Spleen (tissue), 11 donors: ENCODE measurements at regions not wholly inside any gene's neighbourhood (a gene's known extent, or its start where the extent isn't known, plus 50 kb on each side); places are given as distances from the start of the nearest gene placed in this dataset.

Experiments
- DNase-seq: peaks from one replicate; pipeline ENCODE4 v3.0.0-alpha.2; 2020
- H3K27ac ChIP-seq, 8 donors: fragments of 200-600 bp; sonication (generic) in 7 of 8; 1 replicate in 4 of 8; 2 replicates in 4 of 8; pipeline versions ENCODE4 v1.5.0 to v1.8.0; 2016 to 2021; ENCODE audit warnings: inconsistent platforms in 4 of 8, mild to moderate bottlenecking in 4 of 8, moderate library complexity in 1 of 8
- H3K27me3 ChIP-seq, 7 donors: fragments of 200-600 bp; sonication (generic) in 6 of 7; replicated peaks in 1 of 7; 1 replicate in 4 of 7; 2 replicates in 3 of 7; pipeline versions ENCODE4 v1.5.0 to v1.8.0; 2016 to 2021; ENCODE audit warnings: inconsistent platforms in 3 of 7, mild to moderate bottlenecking in 1 of 7
- H3K36me3 ChIP-seq, 6 donors: fragments of 200-600 bp; sonication (generic) in 5 of 6; 1 replicate in 4 of 6; 2 replicates in 2 of 6; pipeline versions ENCODE4 v1.5.0 to v1.8.0; 2016 to 2021; ENCODE audit warnings: inconsistent platforms in 2 of 6
- H3K4me1 ChIP-seq, 6 donors: fragments of 200-600 bp; sonication (generic) in 5 of 6; 1 replicate in 3 of 6; 2 replicates in 3 of 6; pipeline versions ENCODE4 v1.5.0 to v1.8.0; 2016 to 2021; ENCODE audit warnings: inconsistent platforms in 3 of 6
- H3K4me3 ChIP-seq, 8 donors: fragments of 200-600 bp; sonication (generic) in 7 of 8; 1 replicate in 4 of 8; 2 replicates in 4 of 8; pipeline versions ENCODE4 v1.5.0 to v1.8.0; 2016 to 2021; ENCODE audit warnings: inconsistent platforms in 4 of 8, mild to moderate bottlenecking in 4 of 8, moderate library complexity in 2 of 8
- H3K9me3 ChIP-seq, 8 donors: fragments of 200-600 bp; sonication (generic) in 7 of 8; 1 replicate in 4 of 8; 2 replicates in 4 of 8; pipeline versions ENCODE4 v1.5.0 to v1.8.0; 2016 to 2021; ENCODE audit warnings: inconsistent platforms in 4 of 8
- CTCF ChIP-seq, 11 experiments: fragments of 200-600 bp in 7 of 11; fragments of 450-650 bp in 4 of 11; sonication (generic) in 4 of 11; IDR thresholded peaks in 8 of 11; conservative IDR thresholded peaks in 3 of 11; 1 replicate in 7 of 11; 2 replicates in 4 of 11; pipeline versions ENCODE4 v1.4.0 to v1.8.0; 2016 to 2021; ENCODE audit warnings: antibody characterized with exemption in 11 of 11, inconsistent platforms in 4 of 11, mild to moderate bottlenecking in 1 of 11
- POLR2A ChIP-seq, 3 donors: fragments of 450-650 bp; IDR thresholded peaks; one replicate each; pipeline ENCODE4 v1.5.1; 2017; ENCODE audit warnings: antibody characterized with exemption in 3 of 3, mild to moderate bottlenecking in 1 of 3
- POLR2AphosphoS5 ChIP-seq, 3 donors: sonication (generic); formaldehyde crosslinking; IDR thresholded peaks; one replicate each; pipeline ENCODE4 v1.5.1; 2017; ENCODE audit warnings: antibody characterized with exemption in 3 of 3
- whole genome bisulfite sequencing, 5 donors: extraction: QIAGEN DNeasy Blood & Tissue Kit in 3 of 5; methylation state at CpG; one replicate each; pipeline versions ENCODE4 v1.1.5 to v1.1.7; 2013 to 2018; 5-methylcytosine and 5-hydroxymethylcytosine counted together
- intact Hi-C: fragments of 100-400 bp; cut with DNase I; formaldehyde crosslinking; loops from one replicate; pipeline ENCODE4 v1.15.0; 2023; ENCODE audit warnings: low total_unique reads
- donor health status: healthy with polysubstance abuse.
- donor health status: DM: no; HTN: no; CAD: no; lungs with moderate emphysema.
- donor health status: DM: no; HTN: no; CAD: no.
- donor health status: Bipolar disorder and iron deficiency.
- donor health status: healthy.
- donor health status: DM: no; HTN: no; CAD: no.
- donor health status: DM: yes; HTN: yes; CAD: no.

GRCh38 chr1:116255486-116256285 is 117.4 kb upstream of the ATP1A1 start:
- 67 to 86% (median 83%) methylated on average over 6 of the region's 6 CpGs for WGBS, 5 donors
- DNase-seq: no peak
- no peaks in the 10 kb centered on the region for H3K4me1 ChIP-seq

GRCh38 chr1:116256286-116256649 is 116.8 kb upstream of the ATP1A1 start:
- H3K27ac ChIP-seq: no peak overlapping the region
- no peaks in the 10 kb centered on the region for H3K36me3 ChIP-seq
- 85 to 90% (median 87%) methylated on average over 2 of the region's 2 CpGs for WGBS, 5 donors
- no peaks in the 10 kb centered on the region for H3K9me3 ChIP-seq
- DNase-seq: no peak
- no peaks in the 10 kb centered on the region for H3K27me3 ChIP-seq
- no peak overlapping the region for H3K4me3 ChIP-seq
- intact Hi-C loops: no loop called here
- H3K4me1 ChIP-seq: no peaks in the 10 kb centered on the region
- no peak for TF ChIP-seq CTCF (IDR thresholded peaks at IDR 0.05 in 8 of 11, conservative IDR thresholded peaks at IDR 0.05 in 3 of 11)
- TF ChIP-seq POLR2A (IDR thresholded peaks at IDR 0.05): no peak
- TF ChIP-seq POLR2AphosphoS5 (IDR thresholded peaks at IDR 0.05): no peak

More at GRCh38 chr1:116255486-116256285, 117.4 kb upstream of the ATP1A1 start:
- H3K36me3 ChIP-seq: no peaks in the 10 kb centered on the region
- H3K4me3 ChIP-seq: no peak overlapping the region
- H3K27ac ChIP-seq: no peak overlapping the region
- no peaks in the 10 kb centered on the region for H3K27me3 ChIP-seq
- no peaks in the 10 kb centered on the region for H3K9me3 ChIP-seq
- TF ChIP-seq POLR2AphosphoS5 (IDR thresholded peaks at IDR 0.05) (no peak), CTCF (IDR thresholded peaks at IDR 0.05 in 8 of 11, conservative IDR thresholded peaks at IDR 0.05 in 3 of 11) (no peak), POLR2A (IDR thresholded peaks at IDR 0.05) (no peak)
- intact Hi-C loops: no loop called here

- no peak for DNase-seq
- 88 to 100% (median 93%) methylated on average over 2 to 3 of the region's 3 CpGs for WGBS, 5 donors
- no peak for TF ChIP-seq CTCF (IDR thresholded peaks at IDR 0.05 in 8 of 11, conservative IDR thresholded peaks at IDR 0.05 in 3 of 11)
- no peak for TF ChIP-seq POLR2AphosphoS5 (IDR thresholded peaks at IDR 0.05)
- no peak for TF ChIP-seq POLR2A (IDR thresholded peaks at IDR 0.05)
- no peak overlapping the region for H3K4me3 ChIP-seq
- intact Hi-C loops: no loop called here
- H3K27me3 ChIP-seq: no peaks in the 10 kb centered on the region
- no peaks in the 10 kb centered on the region for H3K9me3 ChIP-seq
- no peak overlapping the region for H3K27ac ChIP-seq
- no peaks in the 10 kb centered on the region for H3K4me1 ChIP-seq
- H3K36me3 ChIP-seq: no peaks in the 10 kb centered on the region
Measured at GRCh38 chr1:116256875-116257274, 116.2 kb upstream of the ATP1A1 start.

GRCh38 chr1:116257341-116257767 is 115.7 kb upstream of the ATP1A1 start:
- H3K27me3 ChIP-seq: no peaks in the 10 kb centered on the region
- H3K27ac ChIP-seq: no peak overlapping the region
- TF ChIP-seq POLR2AphosphoS5 (IDR thresholded peaks at IDR 0.05) (no peak), CTCF (IDR thresholded peaks at IDR 0.05 in 8 of 11, conservative IDR thresholded peaks at IDR 0.05 in 3 of 11) (no peak), POLR2A (IDR thresholded peaks at IDR 0.05) (no peak)
- H3K9me3 ChIP-seq: no peaks in the 10 kb centered on the region
- no peaks in the 10 kb centered on the region for H3K4me1 ChIP-seq
- intact Hi-C loops: no loop called here
- no peak for DNase-seq
- WGBS, 5 donors: 64 to 82% (median 69%) methylated on average over 3 of the region's 3 CpGs
- no peak overlapping the region for H3K4me3 ChIP-seq
- H3K36me3 ChIP-seq: no peaks in the 10 kb centered on the region
